IPS DF 6.9 (cell line): ENCODE measurements at regions not wholly inside any gene's neighbourhood (a gene's known extent, or its start where the extent isn't known, plus 50 kb on each side); places are given as distances from the start of the nearest gene placed in this dataset.

Experiments
- DNase-seq: peaks from one replicate; pipeline ENCODE4 v3.0.0-alpha.2; 2013; ENCODE audit warnings: low read depth, low spot score
- H3K27ac ChIP-seq: one replicate; pipeline ENCODE4 v1.5.1; 2013; ENCODE audit warnings: low read length, control low read depth
- H3K27me3 ChIP-seq: 2 replicates; pipeline ENCODE4 v1.6.1; 2013; ENCODE audit warnings: mild to moderate bottlenecking, low read length; ENCODE audit not compliant: control insufficient read depth, insufficient read depth
- H3K36me3 ChIP-seq: 2 replicates; pipeline ENCODE4 v1.6.1; 2013; ENCODE audit warnings: low read length; ENCODE audit not compliant: control insufficient read depth, insufficient read depth
- H3K4me1 ChIP-seq: 2 replicates; pipeline ENCODE4 v1.6.1; 2013; ENCODE audit warnings: low read length; ENCODE audit not compliant: control insufficient read depth, insufficient read depth
- H3K4me3 ChIP-seq: 2 replicates; pipeline ENCODE4 v1.5.1; 2013; ENCODE audit warnings: mild to moderate bottlenecking, low read length
- H3K9me3 ChIP-seq: 2 replicates; pipeline ENCODE4 v1.6.1; 2013; ENCODE audit warnings: low read length, inconsistent platforms; ENCODE audit not compliant: control insufficient read depth, insufficient read depth
- WGBS: extraction: QIAGEN DNeasy Blood & Tissue Kit; methylation state at CpG from one replicate; pipeline ENCODE4 v1.1.7; 2013; ENCODE audit warnings: mixed read lengths, missing lambda C conversion rate; ENCODE audit not compliant: insufficient read length, insufficient coverage; 5-methylcytosine and 5-hydroxymethylcytosine counted together

DNA sequence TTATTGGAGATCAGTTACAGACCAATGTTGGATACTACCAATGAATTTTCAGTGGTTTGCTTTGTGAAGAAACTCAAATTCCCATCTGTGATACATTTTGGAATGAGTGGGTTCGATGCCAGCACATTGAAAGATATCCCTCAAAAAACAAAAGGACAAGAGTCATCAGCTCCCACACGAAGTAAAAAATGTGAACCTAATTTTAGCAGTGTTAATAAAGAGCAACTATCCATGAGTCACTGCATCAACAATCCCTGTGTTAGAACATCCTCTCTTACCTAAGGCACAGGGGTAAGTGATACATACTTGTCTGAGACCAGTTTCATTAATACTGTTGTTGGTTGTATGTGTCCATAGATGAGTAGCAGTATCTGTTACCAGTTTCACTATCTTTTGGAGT lies 551.8 kb upstream of the SOX11 start:
- no peak overlapping the region for H3K27ac ChIP-seq
- WGBS, result no CpG with 5 or more reads among the region's 2 CpGs
- DNase-seq, result no peak
- H3K27me3 ChIP-seq, result no peaks in the 10 kb centered on the region
- H3K9me3 ChIP-seq, result no peaks in the 10 kb centered on the region
- no peak overlapping the region for H3K4me3 ChIP-seq
- no peaks in the 10 kb centered on the region for H3K36me3 ChIP-seq
- no peaks in the 10 kb centered on the region for H3K4me1 ChIP-seq

DNA sequence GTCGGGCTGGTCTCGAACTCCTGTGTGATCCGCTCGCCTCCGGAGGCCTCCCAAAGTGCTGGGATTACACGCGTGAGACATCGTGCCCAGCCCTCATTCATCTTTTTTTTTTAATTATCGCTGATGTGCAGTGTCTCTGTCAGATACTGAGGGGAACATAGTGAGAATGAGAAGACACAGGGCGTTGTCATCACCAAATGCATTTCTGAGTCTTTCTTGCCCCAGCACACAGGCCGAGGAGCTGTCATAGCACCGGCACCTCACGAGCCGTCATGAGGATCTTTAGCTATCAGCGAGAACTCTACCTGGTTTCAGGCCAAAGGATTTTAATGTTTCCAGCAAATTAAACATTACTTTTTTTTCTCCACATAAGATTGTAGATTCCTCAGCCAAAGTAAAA lies 548.0 kb upstream of the SOX11 start:
- H3K27ac ChIP-seq, result no peak overlapping the region
- no CpG with 5 or more reads among the region's 15 CpGs for WGBS
- H3K4me3 ChIP-seq, result no peak overlapping the region
- no peaks in the 10 kb centered on the region for H3K9me3 ChIP-seq
- no peaks in the 10 kb centered on the region for H3K36me3 ChIP-seq
- H3K27me3 ChIP-seq, result no peaks in the 10 kb centered on the region
- no peak for DNase-seq
- H3K4me1 ChIP-seq, result no peaks in the 10 kb centered on the region

GRCh38 chr2:5145053-5145452 lies 547.1 kb upstream of the SOX11 start:
- no peak for DNase-seq
- no CpG with 5 or more reads among the region's 8 CpGs for WGBS
- Histone ChIP-seq H3K27me3 (no peaks in the 10 kb centered on the region), H3K9me3 (no peaks in the 10 kb centered on the region), H3K4me1 (no peaks in the 10 kb centered on the region), H3K4me3 (no peak overlapping the region), H3K36me3 (no peaks in the 10 kb centered on the region), H3K27ac (no peak overlapping the region)

- Histone ChIP-seq H3K9me3 (no peaks in the 10 kb centered on the region), H3K27ac (no peak overlapping the region), H3K36me3 (no peaks in the 10 kb centered on the region), H3K4me1 (no peaks in the 10 kb centered on the region), H3K4me3 (no peak overlapping the region), H3K27me3 (no peaks in the 10 kb centered on the region)
- WGBS, result no CpG with 5 or more reads among the region's 4 CpGs
- no peak for DNase-seq
These were observed 546.4 kb upstream of the SOX11 start for GRCh38 chr2:5145801-5146200.

GRCh38 chr2:5148392-5149085 lies 543.6 kb upstream of the SOX11 start:
- no CpG with 5 or more reads among the region's 5 CpGs for WGBS
- Histone ChIP-seq H3K4me1 (no peaks in the 10 kb centered on the region; the same call in 1 of the 2 replicates), H3K27ac (no peak overlapping the region), H3K9me3 (no peaks in the 10 kb centered on the region), H3K27me3 (no peaks in the 10 kb centered on the region), H3K36me3 (no peaks in the 10 kb centered on the region), H3K4me3 (no peak overlapping the region)
- DNase-seq, result no peak

- H3K4me1 ChIP-seq, result no peaks in the 10 kb centered on the region; the same call in 1 of the 2 replicates
- H3K27me3 ChIP-seq, result no peaks in the 10 kb centered on the region
- H3K27ac ChIP-seq, result no peak overlapping the region
- no peaks in the 10 kb centered on the region for H3K36me3 ChIP-seq
- no peak overlapping the region for H3K4me3 ChIP-seq
- no peaks in the 10 kb centered on the region for H3K9me3 ChIP-seq
- DNase-seq, result no peak
- no CpG with 5 or more reads among the region's 5 CpGs for WGBS
These were observed 541.3 kb upstream of the SOX11 start for GRCh38 chr2:5150871-5151270.

GRCh38 chr2:5164776-5165525 lies 527.2 kb upstream of the SOX11 start:
- Histone ChIP-seq H3K4me1 (no peaks in the 10 kb centered on the region), H3K27me3 (no peaks in the 10 kb centered on the region), H3K9me3 (no peaks in the 10 kb centered on the region), H3K36me3 (no peaks in the 10 kb centered on the region), H3K4me3 (no peak overlapping the region), H3K27ac (no peak overlapping the region)
- WGBS, result no CpG with 5 or more reads among the region's 3 CpGs
- DNase-seq, result no peak

GRCh38 chr2:5172923-5173322 lies 519.3 kb upstream of the SOX11 start:
- no peaks in the 10 kb centered on the region for H3K9me3 ChIP-seq

DNA sequence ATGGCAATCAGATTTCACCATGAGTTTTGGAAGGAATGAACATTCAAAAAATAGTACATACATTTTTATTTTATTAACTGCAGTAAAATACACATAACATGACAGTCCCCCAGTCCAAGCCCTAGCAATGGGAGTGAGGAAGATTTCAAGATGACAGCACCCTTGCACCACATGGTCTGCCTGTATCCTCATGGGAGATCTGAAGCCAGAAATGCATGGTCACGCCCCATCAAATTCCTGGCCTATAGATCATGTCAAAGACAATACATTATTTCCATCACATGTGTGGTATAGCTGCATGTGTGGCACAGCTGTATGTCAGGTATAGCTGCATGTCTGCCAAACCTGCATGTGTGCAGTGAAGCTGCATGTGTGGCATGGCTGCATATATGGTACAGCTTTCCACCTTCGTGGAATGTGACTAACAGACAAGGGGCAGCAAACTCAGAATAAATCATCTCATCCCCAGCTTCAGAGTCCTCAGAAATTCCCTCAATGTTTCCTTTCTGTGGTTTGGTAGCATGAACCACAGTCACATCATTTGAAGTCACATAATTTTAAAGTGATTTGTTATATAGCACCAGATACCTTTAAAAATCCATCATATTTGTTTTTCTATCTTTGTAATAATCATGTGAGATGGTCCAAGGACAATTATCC lies 518.2 kb upstream of the SOX11 start:
- Histone ChIP-seq H3K36me3 (no peaks in the 10 kb centered on the region), H3K9me3 (no peaks in the 10 kb centered on the region), H3K4me1 (no peaks in the 10 kb centered on the region), H3K27me3 (no peaks in the 10 kb centered on the region), H3K4me3 (no peak overlapping the region), H3K27ac (no peak overlapping the region)
- no peak for DNase-seq
- no CpG with 5 or more reads among the region's 2 CpGs for WGBS

More at GRCh38 chr2:5172923-5173322, 519.3 kb upstream of the SOX11 start:
- DNase-seq, result no peak
- Histone ChIP-seq H3K27me3 (no peaks in the 10 kb centered on the region), H3K4me3 (no peak overlapping the region), H3K4me1 (no peaks in the 10 kb centered on the region), H3K36me3 (no peaks in the 10 kb centered on the region), H3K27ac (no peak overlapping the region)
- no CpG with 5 or more reads among the region's 2 CpGs for WGBS

DNA sequence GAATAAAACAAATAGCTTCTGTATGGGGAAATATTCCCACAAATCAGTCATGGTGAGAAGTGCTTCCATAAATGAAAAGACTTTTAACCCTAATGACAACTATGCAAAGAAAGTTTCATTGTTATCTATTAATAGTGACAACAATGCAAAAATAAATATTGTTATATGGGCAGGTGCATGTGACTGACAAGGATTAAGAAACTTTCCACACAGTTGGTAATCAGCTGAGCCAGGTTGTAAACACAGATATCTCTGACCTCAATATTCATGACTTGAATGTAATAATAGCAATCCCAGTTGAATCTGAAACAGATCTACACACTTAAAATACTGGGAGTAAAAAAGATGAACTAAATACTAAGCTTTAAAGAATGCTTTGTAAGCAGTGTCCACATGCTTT lies 517.0 kb upstream of the SOX11 start:
- Histone ChIP-seq H3K9me3 (no peaks in the 10 kb centered on the region), H3K4me3 (no peak overlapping the region), H3K36me3 (no peaks in the 10 kb centered on the region), H3K27me3 (no peaks in the 10 kb centered on the region), H3K27ac (no peak overlapping the region), H3K4me1 (no peaks in the 10 kb centered on the region)
- DNase-seq, result no peak
